SK-N-SH treated with all-trans-retinoic acid at 6 μM for 48 hours (cell line): ENCODE measurements at regions not wholly inside any gene's neighbourhood (a gene's known extent, or its start where the extent isn't known, plus 50 kb on each side); places are given as distances from the start of the nearest gene placed in this dataset.

ENCODE experiments used
- ATAC-seq: fragments of 200-7000 bp; cut with Tn5 transposase; 3 replicates; pipeline ENCODE4 v1.9.1; 2020; ENCODE audit warnings: mild to moderate bottlenecking, moderate library complexity
- ARNTL ChIP-seq: fragments of 450-650 bp; formaldehyde crosslinking; IDR thresholded peaks from 2 replicates; pipeline ENCODE4 v1.5.0; 2020; ENCODE audit warnings: low read depth, mild to moderate bottlenecking, moderate library complexity, borderline replicate concordance
- CSDC2 ChIP-seq: fragments of 250-450 bp; sonication (Bioruptor Pico); IDR thresholded peaks from 2 replicates; pipeline ENCODE4 v1.5.0; 2020; ENCODE audit warnings: mild to moderate bottlenecking, moderate library complexity
- GLIS3 ChIP-seq: fragments of 250-450 bp; sonication (Bioruptor Pico); IDR thresholded peaks from 2 replicates; pipeline ENCODE4 v1.5.0; 2020; ENCODE audit warnings: mild to moderate bottlenecking, moderate library complexity
- ISL1 ChIP-seq: fragments of 250-450 bp; sonication (Bioruptor Pico); IDR thresholded peaks from 2 replicates; pipeline ENCODE4 v2.1.2; 2022; ENCODE audit warnings: mild to moderate bottlenecking, moderate library complexity
- OSR1 ChIP-seq: fragments of 250-450 bp; sonication (Bioruptor Pico); IDR thresholded peaks from 2 replicates; pipeline ENCODE4 v1.8.0; 2022; ENCODE audit warnings: moderate library complexity, mild to moderate bottlenecking, inconsistent platforms
- PPARA ChIP-seq: fragments of 250-450 bp; sonication (Bioruptor Pico); IDR thresholded peaks from 2 replicates; pipeline ENCODE4 v1.5.0; 2020; ENCODE audit warnings: mild to moderate bottlenecking, borderline replicate concordance
- RARB ChIP-seq: fragments of 250-450 bp; sonication (Bioruptor Pico); IDR thresholded peaks from 2 replicates; pipeline ENCODE4 v1.8.0; 2021; ENCODE audit warnings: mild to moderate bottlenecking, moderate library complexity
- TCF4 ChIP-seq: fragments of 250-450 bp; sonication (Bioruptor Pico); IDR thresholded peaks from 2 replicates; pipeline ENCODE4 v1.8.0; 2021; ENCODE audit warnings: mild to moderate bottlenecking, moderate library complexity, borderline replicate concordance
- TOX ChIP-seq: fragments of 250-450 bp; sonication (Bioruptor Pico); IDR thresholded peaks from 2 replicates; pipeline ENCODE4 v1.8.0; 2021; ENCODE audit warnings: mild to moderate bottlenecking, moderate library complexity, borderline replicate concordance
- ZC3H10 ChIP-seq: fragments of 250-450 bp; sonication (Bioruptor Pico); IDR thresholded peaks from 2 replicates; pipeline ENCODE4 v1.5.1; 2021; ENCODE audit warnings: mild to moderate bottlenecking, moderate library complexity
- ZFP3 ChIP-seq: fragments of 250-450 bp; sonication (Bioruptor Pico); IDR thresholded peaks from 2 replicates; pipeline ENCODE4 v1.5.0; 2020; ENCODE audit warnings: mild to moderate bottlenecking, moderate library complexity
- ZFP30 ChIP-seq: fragments of 450-650 bp; formaldehyde crosslinking; IDR thresholded peaks from 2 replicates; pipeline ENCODE4 v1.5.0; 2022; ENCODE audit warnings: mild to moderate bottlenecking, moderate library complexity
- ZNF565 ChIP-seq: fragments of 450-650 bp; formaldehyde crosslinking; conservative IDR thresholded peaks from 2 replicates; pipeline ENCODE4 v1.5.0; 2020; ENCODE audit warnings: low read depth, mild to moderate bottlenecking, moderate library complexity
- ZNF70 ChIP-seq: fragments of 450-650 bp; formaldehyde crosslinking; IDR thresholded peaks from 2 replicates; pipeline ENCODE4 v1.5.0; 2020; ENCODE audit warnings: mild to moderate bottlenecking, moderate library complexity
- ZNF8 ChIP-seq: fragments of 450-650 bp; formaldehyde crosslinking; IDR thresholded peaks from 2 replicates; pipeline ENCODE4 v1.5.0; 2020; ENCODE audit warnings: mild to moderate bottlenecking, moderate library complexity
- TF ChIP-seq, protein P1 (sequence below): fragments of 250-450 bp; sonication (Bioruptor Pico); IDR thresholded peaks from 2 replicates; pipeline ENCODE4 v1.5.1; 2020; ENCODE audit warnings: low read depth, mild to moderate bottlenecking, moderate library complexity
- TF ChIP-seq, protein P2 (sequence below): fragments of 250-450 bp; sonication (Bioruptor Pico); IDR thresholded peaks from 2 replicates; pipeline ENCODE4 v1.8.0; 2021; ENCODE audit warnings: low read depth, mild to moderate bottlenecking, moderate library complexity, borderline replicate concordance
- TF ChIP-seq, protein P3 (sequence below): fragments of 250-450 bp; sonication (Bioruptor Pico); IDR thresholded peaks from 2 replicates; pipeline ENCODE4 v1.5.1; 2021; ENCODE audit warnings: mild to moderate bottlenecking, moderate library complexity
- TF ChIP-seq, protein P4 (sequence below): fragments of 250-450 bp; sonication (Bioruptor Pico); IDR thresholded peaks from 2 replicates; pipeline ENCODE4 v1.8.0; 2020; ENCODE audit warnings: mild to moderate bottlenecking, moderate library complexity, borderline replicate concordance

DNA sequence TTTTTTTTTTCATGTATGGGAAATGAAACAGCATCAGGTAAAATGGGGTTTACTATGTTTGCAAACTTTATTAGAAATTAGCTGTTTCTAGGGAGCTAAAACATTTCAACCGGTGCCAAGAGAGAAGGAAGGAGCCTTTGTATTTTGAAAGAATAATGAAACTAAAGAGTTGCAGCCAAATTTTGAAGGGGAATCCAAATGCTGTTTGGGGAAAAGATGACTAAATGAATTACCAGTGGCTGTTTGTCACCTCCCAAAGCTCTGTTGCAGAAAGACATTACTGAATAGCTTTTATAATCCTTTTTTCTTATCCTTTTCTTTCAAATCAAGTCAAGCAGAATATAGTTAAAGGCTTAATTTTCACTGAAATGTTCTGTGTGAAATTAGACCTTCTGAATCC lies 591.3 kb upstream of the ADGRL2 start:
- no peak for TF ChIP-seq ZNF565
- TF ChIP-seq GLIS3 (CRISPR knock-in tag) = no peak
- TF ChIP-seq TCF4 = no peak
- no peak for TF ChIP-seq PPARA (CRISPR knock-in tag)
- TF ChIP-seq, protein P1, sequence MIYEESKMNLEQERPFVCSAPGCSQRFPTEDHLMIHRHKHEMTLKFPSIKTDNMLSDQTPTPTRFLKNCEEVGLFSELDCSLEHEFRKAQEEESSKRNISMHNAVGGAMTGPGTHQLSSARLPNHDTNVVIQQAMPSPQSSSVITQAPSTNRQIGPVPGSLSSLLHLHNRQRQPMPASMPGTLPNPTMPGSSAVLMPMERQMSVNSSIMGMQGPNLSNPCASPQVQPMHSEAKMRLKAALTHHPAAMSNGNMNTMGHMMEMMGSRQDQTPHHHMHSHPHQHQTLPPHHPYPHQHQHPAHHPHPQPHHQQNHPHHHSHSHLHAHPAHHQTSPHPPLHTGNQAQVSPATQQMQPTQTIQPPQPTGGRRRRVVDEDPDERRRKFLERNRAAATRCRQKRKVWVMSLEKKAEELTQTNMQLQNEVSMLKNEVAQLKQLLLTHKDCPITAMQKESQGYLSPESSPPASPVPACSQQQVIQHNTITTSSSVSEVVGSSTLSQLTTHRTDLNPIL (CRISPR knock-in tag) = no peak
- TF ChIP-seq, protein P2, sequence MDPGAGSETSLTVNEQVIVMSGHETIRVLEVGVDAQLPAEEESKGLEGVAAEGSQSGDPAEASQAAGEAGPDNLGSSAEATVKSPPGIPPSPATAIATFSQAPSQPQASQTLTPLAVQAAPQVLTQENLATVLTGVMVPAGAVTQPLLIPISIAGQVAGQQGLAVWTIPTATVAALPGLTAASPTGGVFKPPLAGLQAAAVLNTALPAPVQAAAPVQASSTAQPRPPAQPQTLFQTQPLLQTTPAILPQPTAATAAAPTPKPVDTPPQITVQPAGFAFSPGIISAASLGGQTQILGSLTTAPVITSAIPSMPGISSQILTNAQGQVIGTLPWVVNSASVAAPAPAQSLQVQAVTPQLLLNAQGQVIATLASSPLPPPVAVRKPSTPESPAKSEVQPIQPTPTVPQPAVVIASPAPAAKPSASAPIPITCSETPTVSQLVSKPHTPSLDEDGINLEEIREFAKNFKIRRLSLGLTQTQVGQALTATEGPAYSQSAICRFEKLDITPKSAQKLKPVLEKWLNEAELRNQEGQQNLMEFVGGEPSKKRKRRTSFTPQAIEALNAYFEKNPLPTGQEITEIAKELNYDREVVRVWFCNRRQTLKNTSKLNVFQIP (CRISPR knock-in tag) = no peak
- TF ChIP-seq, protein P3, sequence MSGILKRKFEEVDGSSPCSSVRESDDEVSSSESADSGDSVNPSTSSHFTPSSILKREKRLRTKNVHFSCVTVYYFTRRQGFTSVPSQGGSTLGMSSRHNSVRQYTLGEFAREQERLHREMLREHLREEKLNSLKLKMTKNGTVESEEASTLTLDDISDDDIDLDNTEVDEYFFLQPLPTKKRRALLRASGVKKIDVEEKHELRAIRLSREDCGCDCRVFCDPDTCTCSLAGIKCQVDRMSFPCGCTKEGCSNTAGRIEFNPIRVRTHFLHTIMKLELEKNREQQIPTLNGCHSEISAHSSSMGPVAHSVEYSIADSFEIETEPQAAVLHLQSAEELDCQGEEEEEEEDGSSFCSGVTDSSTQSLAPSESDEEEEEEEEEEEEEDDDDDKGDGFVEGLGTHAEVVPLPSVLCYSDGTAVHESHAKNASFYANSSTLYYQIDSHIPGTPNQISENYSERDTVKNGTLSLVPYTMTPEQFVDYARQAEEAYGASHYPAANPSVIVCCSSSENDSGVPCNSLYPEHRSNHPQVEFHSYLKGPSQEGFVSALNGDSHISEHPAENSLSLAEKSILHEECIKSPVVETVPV (CRISPR knock-in tag) = no peak
- TF ChIP-seq, all 23 proteins: peak for 0
- ATAC-seq = no peak

DNA sequence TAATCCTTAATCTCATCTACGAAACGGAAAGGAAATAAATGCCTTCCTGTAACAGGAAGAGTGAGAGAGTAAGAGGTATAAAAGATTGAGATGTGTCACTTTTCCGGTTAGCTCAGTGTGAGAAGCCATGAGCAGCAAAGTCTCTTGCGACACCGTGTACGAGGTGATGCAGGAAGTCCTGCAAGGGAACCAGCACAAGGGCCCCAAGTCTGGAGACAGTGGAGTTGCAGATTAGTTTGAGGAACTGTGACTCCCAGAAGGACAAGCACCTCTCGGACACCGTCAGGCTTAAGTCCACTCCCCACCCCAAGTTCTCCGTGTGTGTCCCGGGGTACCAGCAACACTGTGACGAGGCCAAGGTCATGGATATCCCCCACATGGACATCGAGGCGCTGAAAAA lies 592.3 kb upstream of the ADGRL2 start:
- ATAC-seq = no peak
- TF ChIP-seq OSR1 (no peak), TOX (CRISPR knock-in tag) (no peak), ARNTL (CRISPR knock-in tag) (no peak), RARB (no peak), ISL1 (CRISPR knock-in tag) (no peak), ZFP3 (no peak), ZNF565 (no peak), ZNF8 (no peak), ZNF70 (CRISPR knock-in tag) (no peak), PPARA (CRISPR knock-in tag) (no peak)
- TF ChIP-seq, protein P3 (CRISPR knock-in tag) = no peak
- TF ChIP-seq, protein P1 (CRISPR knock-in tag) = no peak
- TF ChIP-seq, all 23 proteins: peak for 0

DNA sequence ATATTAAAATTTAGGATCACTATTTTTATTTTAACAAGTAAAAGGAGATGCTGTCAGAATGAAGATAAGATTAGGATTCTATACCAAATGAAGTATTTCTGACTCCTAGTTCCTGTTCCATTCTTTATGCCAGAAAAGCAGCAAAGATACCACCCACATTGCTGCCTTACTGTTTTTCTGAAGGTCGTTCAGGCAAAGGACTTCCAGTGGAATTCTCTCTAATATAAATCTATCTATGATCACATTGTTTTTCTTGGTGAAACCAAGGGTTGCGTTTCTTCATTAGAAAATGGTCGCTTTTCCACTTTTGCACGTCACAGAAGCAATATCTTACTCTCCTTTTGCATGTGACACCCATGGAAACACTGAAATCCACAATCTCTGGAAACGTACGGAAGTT lies 594.8 kb upstream of the ADGRL2 start:
- TF ChIP-seq ISL1 (CRISPR knock-in tag) = no peak
- TF ChIP-seq, protein P1 (CRISPR knock-in tag) = no peak
- TF ChIP-seq ARNTL (CRISPR knock-in tag) = no peak
- no peak for TF ChIP-seq ZFP3
- TF ChIP-seq ZNF8 = no peak
- TF ChIP-seq ZFP30 (CRISPR knock-in tag) = no peak
- TF ChIP-seq GLIS3 (CRISPR knock-in tag) = no peak
- TF ChIP-seq, protein P4, sequence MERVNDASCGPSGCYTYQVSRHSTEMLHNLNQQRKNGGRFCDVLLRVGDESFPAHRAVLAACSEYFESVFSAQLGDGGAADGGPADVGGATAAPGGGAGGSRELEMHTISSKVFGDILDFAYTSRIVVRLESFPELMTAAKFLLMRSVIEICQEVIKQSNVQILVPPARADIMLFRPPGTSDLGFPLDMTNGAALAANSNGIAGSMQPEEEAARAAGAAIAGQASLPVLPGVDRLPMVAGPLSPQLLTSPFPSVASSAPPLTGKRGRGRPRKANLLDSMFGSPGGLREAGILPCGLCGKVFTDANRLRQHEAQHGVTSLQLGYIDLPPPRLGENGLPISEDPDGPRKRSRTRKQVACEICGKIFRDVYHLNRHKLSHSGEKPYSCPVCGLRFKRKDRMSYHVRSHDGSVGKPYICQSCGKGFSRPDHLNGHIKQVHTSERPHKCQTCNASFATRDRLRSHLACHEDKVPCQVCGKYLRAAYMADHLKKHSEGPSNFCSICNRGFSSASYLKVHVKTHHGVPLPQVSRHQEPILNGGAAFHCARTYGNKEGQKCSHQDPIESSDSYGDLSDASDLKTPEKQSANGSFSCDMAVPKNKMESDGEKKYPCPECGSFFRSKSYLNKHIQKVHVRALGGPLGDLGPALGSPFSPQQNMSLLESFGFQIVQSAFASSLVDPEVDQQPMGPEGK = no peak
- TF ChIP-seq TCF4 = no peak
- no peak for TF ChIP-seq ZC3H10 (CRISPR knock-in tag)
- TF ChIP-seq, protein P2 (CRISPR knock-in tag) = no peak
- TF ChIP-seq CSDC2 (CRISPR knock-in tag) = no peak
- TF ChIP-seq OSR1 = no peak
- TF ChIP-seq TOX (CRISPR knock-in tag) = no peak
- no peak for TF ChIP-seq RARB
- no peak for ATAC-seq
